WI38 (cell line): ENCODE measurements at regions not wholly inside any gene's neighbourhood (a gene's known extent, or its start where the extent isn't known, plus 50 kb on each side); places are given as distances from the start of the nearest gene placed in this dataset.

Experiments used
- H3K4me3 ChIP-seq: 2 replicates; pipeline ENCODE4 v1.5.1; 2011; ENCODE audit warnings: low read depth, mild to moderate bottlenecking, control low read depth, low read length
- TF ChIP-seq, protein P1 (sequence below): IDR thresholded peaks from 2 replicates; pipeline ENCODE4 v1.5.1; 2012; ENCODE audit warnings: low read depth, mild to moderate bottlenecking, control low read depth, low read length

DNA sequence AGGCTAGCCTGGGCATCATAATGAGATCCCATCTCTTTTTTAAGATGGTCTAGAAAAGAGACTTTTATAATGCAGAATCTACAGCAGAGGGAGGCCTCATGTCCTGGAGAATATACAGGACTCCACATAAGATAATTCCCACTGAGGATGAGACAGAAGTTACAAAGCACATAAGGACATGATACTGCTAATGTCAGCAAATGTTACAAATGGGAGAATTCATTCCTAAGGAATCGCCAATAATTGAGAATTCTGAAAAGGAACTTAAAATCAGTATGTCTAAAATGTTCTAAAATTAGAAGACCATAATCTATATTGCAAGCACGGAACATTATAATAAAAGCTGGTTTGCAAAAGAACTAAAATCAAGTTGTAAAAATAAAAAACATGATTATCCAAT lies 131.6 kb upstream of the PKDCC start:
- no peak overlapping the region for H3K4me3 ChIP-seq
- TF ChIP-seq, protein P1, sequence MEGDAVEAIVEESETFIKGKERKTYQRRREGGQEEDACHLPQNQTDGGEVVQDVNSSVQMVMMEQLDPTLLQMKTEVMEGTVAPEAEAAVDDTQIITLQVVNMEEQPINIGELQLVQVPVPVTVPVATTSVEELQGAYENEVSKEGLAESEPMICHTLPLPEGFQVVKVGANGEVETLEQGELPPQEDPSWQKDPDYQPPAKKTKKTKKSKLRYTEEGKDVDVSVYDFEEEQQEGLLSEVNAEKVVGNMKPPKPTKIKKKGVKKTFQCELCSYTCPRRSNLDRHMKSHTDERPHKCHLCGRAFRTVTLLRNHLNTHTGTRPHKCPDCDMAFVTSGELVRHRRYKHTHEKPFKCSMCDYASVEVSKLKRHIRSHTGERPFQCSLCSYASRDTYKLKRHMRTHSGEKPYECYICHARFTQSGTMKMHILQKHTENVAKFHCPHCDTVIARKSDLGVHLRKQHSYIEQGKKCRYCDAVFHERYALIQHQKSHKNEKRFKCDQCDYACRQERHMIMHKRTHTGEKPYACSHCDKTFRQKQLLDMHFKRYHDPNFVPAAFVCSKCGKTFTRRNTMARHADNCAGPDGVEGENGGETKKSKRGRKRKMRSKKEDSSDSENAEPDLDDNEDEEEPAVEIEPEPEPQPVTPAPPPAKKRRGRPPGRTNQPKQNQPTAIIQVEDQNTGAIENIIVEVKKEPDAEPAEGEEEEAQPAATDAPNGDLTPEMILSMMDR, result no peak

DNA sequence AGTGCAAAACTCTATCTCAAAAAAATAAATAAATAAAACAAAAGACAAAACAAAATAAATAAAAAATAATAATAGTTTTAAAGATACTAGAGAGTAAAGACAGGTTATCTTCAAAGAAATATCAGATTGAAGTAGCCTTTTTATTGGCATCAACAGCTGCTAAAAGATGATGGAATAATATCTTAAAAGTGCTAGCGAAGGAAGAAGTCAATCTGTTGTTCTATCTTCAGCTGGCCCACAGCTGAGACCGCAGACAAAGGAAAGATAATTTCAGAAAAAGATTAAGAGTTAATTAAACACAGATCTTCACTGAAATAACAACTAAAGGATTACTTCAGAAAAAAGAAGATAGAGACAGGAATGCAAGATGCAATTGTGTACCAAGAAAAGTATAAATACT lies 130.2 kb upstream of the PKDCC start:
- no peak overlapping the region for H3K4me3 ChIP-seq
- TF ChIP-seq, protein P1, result no peak

DNA sequence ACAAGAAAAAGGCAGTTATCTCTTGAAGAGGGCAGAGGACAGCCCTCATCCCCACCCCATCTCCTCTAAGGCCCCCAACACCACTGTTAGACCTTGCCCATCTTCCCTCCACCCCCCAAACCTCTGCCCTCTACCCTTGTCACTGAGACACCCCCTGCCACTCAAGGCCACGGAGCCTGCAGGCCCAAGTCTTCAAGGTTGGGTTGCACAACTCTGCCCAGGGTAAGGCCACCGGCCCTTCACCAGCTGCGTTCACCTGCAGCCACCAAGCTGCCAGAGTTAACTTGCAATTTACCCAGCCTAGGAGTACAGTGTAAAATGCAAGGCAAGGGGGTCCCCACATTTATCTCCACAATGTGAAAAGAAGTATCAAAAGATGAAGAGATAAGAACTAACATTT lies 128.7 kb upstream of the PKDCC start:
- TF ChIP-seq, protein P1, result no peak
- H3K4me3 ChIP-seq, result no peak overlapping the region

GRCh38 chr2:41920181-41920580 lies 127.6 kb upstream of the PKDCC start:
- TF ChIP-seq, protein P1, result no peak

DNA sequence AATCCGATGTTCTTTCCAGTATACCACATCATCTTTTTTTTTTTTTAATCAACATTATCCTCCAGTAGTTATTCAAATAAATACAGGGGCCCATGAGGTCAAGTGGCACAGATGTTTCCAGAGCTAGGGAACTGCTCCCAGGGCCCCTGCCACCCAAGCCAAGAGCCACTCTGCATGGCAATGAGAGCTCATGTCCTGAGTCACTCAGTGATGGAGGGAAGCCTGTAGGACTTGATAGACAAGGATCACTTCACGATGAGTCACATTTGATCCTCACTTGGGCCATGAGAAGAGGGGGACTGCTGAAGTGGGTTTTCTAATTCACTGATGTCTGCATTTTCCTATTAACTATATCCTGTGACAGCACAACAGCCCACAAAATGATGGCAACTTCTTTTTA lies 127.0 kb upstream of the PKDCC start:
- TF ChIP-seq, protein P1, result no peak
- H3K4me3 ChIP-seq, result no peak overlapping the region

More at GRCh38 chr2:41920181-41920580, 127.6 kb upstream of the PKDCC start:
- H3K4me3 ChIP-seq, result no peak overlapping the region

GRCh38 chr2:41922177-41922576 lies 125.6 kb upstream of the PKDCC start:
- no peak overlapping the region for H3K4me3 ChIP-seq
- TF ChIP-seq, protein P1, result no peak

- H3K4me3 ChIP-seq, result no peak overlapping the region
- TF ChIP-seq, protein P1, result no peak
These were observed 124.5 kb upstream of the PKDCC start for GRCh38 chr2:41923156-41923786.
